GM18502 (cell line): ENCODE measurements at regions not wholly inside any gene's neighbourhood (a gene's known extent, or its start where the extent isn't known, plus 50 kb on each side); places are given as distances from the start of the nearest gene placed in this dataset.
"Not testable (repeated sequence)": the region's sequence is repeated elsewhere in the genome, so short reads cannot be mapped to it uniquely, and the experiment has no call there.

Experiments used
- ATAC-seq: cut with Tn5 transposase; IDR thresholded peaks from one replicate; pipeline ENCODE4 v1.9.1; 2021; ENCODE audit warnings: mild to moderate bottlenecking; ENCODE audit not compliant: unreplicated experiment, poor library complexity

DNA sequence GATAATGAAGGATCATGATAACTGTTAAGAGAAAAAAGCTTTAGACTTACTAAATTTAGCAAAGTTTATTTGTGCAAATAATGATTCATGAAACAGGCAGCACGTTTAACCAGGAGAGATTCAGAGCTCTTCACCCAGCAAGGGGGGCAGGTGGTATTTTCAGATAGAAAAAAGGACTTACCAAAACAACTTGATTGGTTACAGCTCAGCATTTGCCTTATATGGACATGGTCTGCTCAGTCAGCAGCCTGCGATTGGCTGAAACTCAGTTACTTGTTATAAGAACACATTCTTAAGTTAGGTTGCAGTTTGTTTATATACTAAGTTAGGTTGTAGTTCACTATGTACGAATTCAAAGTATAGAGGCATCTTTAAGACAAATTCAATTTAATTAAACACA is 165.6 kb downstream of the DUSP10 start:
- ATAC-seq: no peak

DNA sequence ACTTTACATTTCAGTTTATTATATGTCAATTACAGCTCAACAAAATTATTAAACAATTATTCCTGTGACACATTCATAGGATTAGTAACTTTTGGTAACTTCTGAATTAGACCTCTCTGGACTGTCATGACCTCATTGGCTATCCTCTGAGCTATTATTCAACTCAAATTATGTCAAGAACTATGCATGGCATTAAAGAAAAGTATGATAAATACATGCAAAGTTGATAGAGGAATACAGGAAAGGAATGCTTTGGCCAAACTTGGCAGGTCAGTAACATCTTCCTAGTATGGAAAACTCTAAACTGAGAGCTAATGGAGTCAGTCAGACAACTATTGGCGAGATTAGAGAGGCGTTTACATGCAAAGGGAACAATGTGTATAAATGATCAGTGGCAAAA is 158.4 kb downstream of the DUSP10 start:
- ATAC-seq: no peak

DNA sequence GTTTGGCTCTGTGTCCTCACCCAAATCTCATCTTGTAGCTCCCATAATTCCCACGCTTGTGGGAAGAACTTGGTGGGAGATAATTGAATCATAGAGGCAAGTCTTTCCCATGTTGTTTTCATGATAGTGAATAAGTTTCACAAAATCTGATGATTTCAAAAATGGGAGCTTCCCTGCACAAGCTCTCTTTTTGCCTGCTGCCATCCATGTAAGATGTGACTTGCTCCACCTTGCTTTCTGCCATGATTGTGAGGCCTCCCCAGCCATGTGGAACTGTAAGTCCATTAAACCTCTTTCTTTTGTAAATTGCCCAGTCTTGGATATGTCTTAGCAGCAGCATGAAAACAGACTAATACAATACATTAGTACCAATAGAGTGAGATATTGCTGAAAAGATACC is 154.9 kb downstream of the DUSP10 start:
- not testable (repeated sequence) for ATAC-seq

DNA sequence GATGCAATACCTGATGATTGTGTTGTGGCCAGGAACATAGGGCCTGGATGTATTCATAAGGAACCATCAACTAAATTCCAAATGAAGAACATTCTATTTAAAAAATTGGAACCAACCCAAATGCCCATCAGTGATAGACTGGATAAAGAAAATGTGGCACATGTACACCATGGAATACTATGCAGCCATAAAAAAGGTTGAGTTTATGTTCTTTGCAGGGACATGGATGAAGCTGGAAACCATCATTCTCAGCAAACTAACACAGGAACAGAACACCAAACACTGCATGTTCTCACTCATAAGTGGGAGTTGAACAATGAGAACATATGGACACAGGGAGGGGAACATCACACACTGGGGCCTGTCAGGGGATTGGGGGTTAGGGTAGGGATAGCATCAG is 150.6 kb downstream of the DUSP10 start:
- ATAC-seq: not testable (repeated sequence)

DNA sequence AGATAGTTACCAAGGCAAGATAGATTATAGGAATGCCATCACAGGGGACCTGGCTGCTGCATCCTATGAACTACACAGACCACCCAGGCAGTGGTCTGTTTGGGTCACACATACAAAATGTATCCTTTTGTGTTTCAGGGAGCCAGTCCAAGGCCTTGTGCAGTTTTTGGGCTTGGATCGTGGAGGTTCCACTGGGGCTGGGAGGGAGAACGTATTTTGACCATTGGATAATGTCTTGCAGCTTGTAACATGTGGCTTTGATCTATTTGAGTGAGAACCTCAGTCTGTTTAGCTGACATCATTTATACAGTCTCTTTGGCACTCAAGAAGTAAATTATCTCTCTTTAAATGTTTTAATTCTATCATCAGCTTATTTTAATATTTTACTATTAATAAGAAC is 147.3 kb downstream of the DUSP10 start:
- no peak for ATAC-seq

DNA sequence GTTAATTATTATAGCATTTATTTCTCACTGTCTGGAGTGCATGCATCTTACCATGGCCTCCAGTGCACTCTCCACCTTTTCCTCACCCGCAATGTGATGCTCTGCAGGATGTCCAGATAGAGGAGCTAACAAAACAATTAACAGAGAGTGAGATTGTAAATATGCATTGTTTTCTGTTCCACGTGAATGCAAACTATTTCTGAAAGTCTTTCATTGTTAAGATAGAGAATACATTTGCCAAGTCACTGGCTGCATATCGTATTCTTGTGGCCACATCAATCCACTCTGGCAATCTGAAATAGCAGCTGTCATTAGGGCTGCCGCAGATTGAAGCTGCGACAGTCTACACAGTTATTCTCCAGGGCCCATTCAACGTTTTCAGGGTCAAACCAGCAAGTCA is 143.8 kb downstream of the DUSP10 start:
- ATAC-seq: no peak

DNA sequence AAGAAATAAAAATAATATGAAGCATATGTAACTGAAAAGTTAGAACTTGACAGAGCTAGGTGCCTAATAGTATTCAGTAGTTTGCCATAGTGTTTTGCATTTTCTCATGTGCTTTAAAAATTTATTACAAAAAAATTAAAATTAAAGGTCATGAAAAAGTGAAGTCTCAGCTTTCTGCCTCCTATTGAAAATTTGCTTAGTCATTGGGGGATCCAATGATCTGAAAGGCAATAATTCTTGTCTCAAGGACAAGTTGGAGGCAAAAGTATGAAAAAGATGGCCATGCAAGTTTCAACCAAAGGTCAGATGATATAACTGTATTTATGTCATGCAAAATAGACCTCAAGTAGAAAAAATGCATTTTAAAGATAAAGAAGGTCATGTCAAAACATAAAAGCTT is 140.7 kb downstream of the DUSP10 start:
- no peak for ATAC-seq

DNA sequence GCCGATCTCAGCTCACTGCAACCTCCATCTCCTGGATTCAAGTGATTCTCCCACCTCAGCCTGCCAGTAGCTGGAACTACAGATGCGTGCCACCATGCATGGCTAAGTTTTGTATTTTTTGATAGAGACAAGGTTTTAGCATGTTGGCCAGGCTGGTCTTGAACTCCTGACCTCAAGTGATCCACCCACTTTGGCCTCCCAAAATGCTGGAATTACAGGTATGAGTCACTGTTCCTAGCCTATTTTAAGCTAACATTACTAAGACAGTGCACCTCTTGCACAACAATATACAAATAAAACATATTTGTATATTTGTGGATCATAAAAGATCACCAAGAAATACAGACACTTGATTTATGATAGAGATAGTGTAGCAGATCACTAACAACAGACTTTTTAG is 139.1 kb downstream of the DUSP10 start:
- no peak for ATAC-seq

DNA sequence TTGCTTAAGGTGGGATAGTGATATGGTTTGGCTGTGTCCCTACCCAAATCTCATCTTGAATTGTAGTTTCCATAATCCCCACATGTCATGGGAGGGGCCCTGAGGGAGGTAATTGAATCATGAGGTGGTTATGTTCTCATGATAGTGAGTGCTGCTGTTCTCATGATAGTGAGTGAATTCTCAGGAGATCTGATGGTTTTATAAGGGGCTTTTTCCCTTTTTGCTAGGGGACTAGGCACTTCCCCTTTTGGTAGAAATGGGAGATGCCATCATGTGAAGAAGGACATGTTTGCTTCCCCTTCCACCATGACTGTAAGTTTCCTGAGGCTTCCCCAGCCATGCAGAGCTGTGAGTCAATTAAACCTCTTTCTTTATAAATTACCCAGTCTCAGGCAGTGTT is 137.5 kb downstream of the DUSP10 start:
- ATAC-seq: not testable (repeated sequence)

DNA sequence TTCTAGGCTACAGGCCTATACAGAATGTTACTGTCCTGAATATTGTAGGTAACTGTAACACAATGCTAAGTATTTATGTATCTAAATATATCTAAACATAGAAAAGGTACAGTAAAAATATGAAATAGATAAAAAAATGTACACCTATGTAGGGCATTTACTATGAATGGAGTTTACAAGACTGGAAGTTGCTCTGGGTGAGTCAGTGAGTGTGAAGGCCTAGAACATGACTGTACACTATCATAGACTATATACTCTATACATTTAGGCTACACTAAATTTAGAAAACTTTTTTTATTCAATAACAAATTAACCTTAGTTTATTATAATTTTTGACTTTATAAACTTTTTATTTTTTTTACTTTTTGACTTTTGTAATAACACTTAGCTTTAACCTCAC is 136.9 kb downstream of the DUSP10 start:
- no peak for ATAC-seq

DNA sequence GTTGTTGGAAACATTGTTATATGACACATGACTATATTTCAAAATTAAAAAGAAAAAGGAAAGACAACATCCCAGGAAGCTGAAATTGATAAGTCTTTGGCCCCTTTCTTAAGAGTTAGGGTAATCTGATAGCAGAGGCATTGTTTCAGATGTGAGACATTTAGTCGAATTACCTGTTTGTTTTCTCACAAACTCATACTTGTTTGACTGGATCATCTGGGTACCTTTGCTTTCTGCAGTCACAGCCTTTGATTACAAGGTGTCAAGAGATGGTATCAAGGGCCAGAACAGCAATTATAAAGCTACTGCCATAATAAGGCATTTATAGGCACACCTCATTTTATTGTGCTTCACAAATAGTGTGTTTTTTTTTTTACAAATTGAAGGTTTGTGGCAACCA is 136.3 kb downstream of the DUSP10 start:
- no peak for ATAC-seq

DNA sequence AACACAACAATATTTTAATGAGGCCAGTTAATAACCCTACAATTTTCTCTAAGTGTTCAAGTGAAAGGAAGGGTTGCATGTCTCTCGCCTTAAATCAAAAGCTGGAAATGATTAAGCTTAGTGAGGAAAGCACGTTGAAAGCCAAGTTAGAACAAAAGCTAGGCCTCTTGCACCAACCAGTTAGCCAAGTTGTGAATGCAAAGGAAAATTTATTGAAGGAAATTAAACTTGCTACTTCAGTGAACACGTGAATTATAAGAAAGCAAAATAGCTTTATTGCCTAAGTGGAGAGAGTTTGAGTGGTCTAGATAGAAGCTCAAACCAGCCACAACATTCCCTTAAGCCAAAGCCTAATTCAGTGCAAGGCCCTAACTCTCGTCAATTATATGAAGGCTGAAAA is 135.6 kb downstream of the DUSP10 start:
- ATAC-seq: no peak

DNA sequence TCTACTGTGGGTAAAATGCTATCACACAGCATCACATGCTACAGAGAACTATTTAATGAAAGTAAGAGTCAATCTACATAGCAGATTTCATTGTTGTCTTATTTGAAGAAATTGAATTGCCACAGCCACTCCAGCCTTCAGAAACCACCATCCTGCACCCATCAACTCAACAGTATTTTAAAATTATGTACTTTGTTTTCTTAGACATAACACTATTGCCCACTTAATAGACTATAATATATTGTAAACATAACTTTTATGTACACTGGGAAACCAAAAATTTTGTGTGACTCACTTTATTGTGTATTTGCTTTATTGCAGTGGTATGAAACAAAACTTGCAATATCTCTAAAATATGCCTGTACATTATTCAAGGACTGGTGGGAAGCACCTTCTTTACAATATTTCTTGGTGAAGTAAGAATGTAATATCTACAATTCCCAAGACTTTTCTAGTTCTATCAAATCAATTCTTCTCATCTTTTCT is 133.0 kb downstream of the DUSP10 start:
- no peak for ATAC-seq

DNA sequence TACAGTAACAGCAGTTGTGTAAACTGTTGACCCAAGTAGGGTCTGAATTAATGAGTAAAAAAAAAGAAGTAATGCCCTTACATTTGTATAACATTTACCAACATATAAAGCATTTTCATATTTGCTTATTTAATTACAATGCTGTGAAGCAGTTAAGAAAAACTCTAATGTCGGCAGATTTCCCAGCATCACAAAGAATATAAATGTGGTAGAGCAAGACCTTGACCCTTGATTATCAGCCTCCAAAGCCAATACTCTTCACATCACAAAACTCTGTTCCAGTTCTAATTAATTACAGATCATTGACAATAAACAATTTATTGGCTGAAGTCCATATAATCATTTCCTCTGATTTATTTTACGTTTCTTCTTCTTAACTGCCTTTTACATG is 130.2 kb downstream of the DUSP10 start:
- ATAC-seq: no peak

DNA sequence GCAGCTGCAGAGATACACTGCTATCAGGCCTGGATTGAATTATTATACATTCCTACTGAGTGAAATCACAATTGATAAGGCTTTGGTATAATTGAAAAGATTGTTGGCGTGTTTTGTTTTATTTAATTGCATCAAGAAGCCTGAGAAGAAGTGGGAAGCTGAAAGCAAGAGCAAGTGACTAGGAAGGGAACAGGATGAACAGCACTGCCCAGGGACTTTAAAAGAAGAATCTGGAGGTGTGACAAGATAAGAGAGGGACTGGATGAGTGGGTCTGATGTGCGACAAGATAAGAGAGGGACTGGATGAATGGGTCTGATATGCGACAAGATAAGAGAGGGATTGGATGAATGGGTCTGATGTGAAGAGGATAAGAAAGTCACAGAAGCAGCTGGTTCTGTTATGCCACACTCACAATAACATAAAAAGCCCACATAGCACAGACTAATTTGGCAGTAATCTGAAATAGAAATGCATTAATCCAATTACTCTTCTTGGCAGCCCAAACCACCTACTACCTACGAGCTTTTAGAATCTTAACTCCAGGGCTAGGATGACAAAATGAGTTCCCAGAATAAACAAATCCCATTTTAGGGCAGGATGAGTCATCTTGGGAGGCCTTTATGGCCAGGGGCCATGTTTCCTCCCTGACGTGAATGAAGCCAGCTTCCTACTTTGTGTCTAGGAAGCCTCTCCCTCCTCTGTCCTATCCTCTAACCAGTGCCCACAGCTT is 129.7 kb downstream of the DUSP10 start:
- ATAC-seq: no peak

DNA sequence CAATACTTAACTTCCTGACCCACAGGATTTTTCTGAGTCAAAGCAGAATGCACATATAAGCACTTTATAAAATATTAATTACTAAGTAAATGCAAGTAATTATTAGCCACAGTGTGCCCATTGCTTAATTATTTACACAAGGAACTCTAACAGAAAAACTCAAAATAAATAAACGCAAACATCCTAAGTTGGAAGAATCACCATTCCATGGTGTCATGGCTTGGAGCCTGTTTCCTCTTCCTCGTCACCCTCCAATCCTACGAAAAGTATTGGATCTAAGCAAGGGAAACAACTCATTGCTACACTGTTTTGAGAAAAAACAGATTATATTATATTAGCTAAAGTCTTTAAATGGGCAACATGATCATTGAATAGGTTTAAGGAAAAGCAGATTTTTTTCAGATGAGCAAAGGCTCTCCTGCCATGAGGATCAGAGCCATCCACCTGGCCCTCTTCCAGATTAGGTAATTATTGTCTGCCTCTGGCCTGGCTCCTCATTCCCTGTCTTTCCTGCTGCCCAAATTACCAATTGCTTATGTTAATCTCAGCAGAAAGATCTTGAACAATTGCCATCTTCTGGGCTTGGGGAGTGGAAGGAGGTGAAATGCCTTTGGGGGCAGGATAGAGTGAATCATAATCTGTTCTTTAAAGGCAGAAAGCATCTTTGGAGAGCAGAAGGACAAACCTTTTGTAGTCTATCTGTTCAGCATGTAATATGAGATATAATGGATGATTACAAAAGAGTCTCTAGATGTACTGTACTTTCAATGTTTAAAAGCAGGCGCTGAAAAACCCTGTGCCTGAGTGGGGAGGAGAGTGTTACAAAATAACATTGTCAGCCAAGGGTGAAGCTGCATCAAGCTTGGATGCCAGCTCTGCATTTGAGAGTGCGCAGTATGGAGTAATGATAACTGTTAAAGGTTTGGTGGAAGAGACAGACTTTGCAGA is 121.2 kb downstream of the DUSP10 start:
- ATAC-seq: no peak

DNA sequence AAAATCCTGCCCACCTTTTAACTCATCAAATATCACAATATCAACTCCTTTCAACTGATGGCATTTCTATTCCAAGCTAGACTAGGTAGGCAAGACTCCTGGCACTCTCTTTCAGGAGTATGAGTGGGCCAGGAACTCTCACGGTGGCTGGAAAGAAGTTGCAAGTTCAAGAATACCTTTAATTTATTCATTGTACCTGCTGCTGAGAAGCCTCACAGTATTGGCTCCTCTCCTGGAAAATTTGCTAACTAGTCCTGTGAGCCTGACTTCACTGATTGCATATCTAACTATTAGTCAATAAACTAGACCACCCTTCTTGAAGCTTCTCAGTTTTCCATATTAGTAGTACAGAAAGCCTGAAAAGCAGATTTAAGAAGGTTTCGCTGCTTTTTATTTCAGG is 120.2 kb downstream of the DUSP10 start:
- no peak for ATAC-seq

DNA sequence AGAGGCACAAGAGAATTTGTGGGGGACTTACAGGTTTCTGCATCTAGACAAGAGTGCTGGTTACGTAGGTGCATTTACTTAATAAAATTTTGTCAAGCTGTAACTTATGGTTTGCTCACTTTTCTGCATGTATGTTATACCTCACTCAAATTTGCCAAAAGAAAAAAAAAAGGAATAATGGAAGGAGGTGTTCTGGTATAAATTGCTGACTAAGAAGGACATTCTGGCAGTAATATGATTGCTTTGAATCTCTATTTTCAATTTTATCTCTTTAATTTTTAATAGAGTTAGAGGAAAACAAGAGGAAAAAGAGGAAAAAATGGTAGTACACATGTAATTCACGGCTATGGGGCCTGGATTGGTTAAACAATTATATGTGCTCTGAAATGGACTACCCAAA is 119.5 kb downstream of the DUSP10 start:
- no peak for ATAC-seq

DNA sequence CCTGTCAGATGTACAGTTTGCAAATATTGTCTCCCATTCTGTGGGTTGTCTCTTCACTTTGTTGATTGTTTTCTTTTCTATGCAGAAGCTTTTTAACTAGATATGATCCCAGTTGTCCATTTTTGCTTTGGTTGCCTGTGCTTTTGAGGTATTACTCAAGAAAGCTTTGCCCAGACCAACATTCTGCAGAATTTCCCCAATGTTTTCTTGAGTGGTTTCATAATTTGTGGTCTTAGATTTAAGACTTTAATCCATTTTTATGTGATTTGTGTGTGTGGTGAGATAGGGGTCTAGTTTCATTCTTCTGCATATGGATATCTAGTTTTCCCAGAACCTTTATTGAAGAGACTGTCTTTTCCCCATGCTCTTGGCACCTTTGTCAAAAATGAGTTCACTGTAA is 116.9 kb downstream of the DUSP10 start:
- ATAC-seq: no peak

DNA sequence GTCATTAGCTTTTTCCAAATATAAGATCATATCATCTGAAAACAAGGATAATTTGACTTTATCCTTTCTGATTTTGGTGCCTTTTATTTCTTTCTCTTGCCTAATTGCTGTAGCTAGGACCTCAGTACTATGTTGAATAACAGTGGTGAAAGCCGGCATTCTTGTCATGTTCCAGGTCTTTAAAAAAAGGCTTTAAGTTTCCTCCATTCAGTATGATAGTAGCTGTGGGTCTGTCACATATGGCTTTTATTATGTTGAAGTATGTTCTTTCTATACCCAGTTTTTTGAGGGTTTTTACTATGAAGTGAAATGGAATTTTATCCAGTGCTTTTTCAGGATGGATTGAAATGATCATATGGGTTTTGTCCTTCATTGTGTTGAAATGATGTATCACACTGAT is 115.8 kb downstream of the DUSP10 start:
- ATAC-seq: no peak

DNA sequence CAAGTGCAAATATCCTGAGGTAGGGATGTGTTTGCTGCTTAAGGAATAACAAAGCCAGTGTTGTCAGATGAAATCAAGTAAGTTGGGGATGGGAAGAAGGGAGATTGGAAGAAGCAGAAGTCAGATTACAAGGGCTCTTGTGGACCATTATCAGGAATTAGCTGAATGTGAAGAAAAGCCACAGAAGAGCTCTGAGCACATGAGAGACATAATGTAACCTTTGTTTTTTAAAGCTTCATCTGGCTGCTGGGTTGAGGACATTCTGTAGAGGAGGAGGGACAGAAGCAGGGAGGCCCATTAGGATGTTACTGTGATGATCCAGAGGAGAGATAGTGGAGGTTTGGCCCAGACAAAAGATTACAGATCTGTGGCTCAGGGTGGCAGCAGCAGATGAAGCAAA is 111.7 kb downstream of the DUSP10 start:
- ATAC-seq: no peak

DNA sequence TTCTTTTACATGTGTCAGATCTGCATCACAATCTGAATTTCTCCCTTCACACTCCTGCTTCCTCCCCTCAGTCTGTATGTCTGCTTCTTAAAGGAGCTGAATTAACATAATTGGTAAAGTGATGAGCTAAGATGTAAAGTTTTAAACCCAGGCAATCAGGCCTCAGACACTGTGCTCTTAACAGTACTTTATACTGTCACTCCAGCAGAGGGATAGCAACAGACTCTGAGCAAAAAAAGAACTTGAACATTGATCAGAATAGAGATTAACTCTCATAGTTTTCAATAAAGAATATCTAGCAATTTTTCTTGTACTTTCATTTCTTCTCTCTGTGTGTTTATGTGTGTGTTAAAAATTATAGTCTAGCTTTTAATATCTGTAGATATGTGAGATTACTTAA is 110.3 kb downstream of the DUSP10 start:
- no peak for ATAC-seq
